HEK293 (cell line): ENCODE measurements at regions not wholly inside any gene's neighbourhood (a gene's known extent, or its start where the extent isn't known, plus 50 kb on each side); places are given as distances from the start of the nearest gene placed in this dataset.

Source experiments
- CTCF ChIA-PET: fragments of 350-600 bp; formaldehyde crosslinking; extraction: SDS; loops from one replicate; lab custom pipeline; 2021; ENCODE audit warnings: antibody characterized with exemption; lab: Yijun Ruan, JAX
- POLR2A ChIA-PET: fragments of 300-600 bp; formaldehyde crosslinking; extraction: SDS; loops from one replicate; lab custom pipeline; 2020; ENCODE audit warnings: antibody characterized with exemption, inconsistent platforms; lab: Yijun Ruan, JAX
- H3K27ac ChIP-seq: fragments of 200-500 bp; sonication (Bioruptor generic); 2 replicates; pipeline ENCODE4 v1.5.1; 2014; ENCODE audit warnings: low read depth, low read length, control low read depth, inconsistent platforms; ENCODE audit errors: extremely low read depth
- H3K36me3 ChIP-seq, 2 experiments: fragments of 200-500 bp in 1 of 2; sonication (Bioruptor generic) in 1 of 2; 1 replicate in 1 of 2; 2 replicates in 1 of 2; pipeline ENCODE4 v1.5.1; 2014 to 2017; ENCODE audit warnings: inconsistent platforms in 2 of 2, low read length in 2 of 2; ENCODE audit not compliant: control insufficient read depth in 2 of 2, insufficient read depth in 1 of 2
- H3K4me1 ChIP-seq: fragments of 200-500 bp; sonication (Bioruptor generic); 2 replicates; pipeline ENCODE4 v1.5.1; 2014; ENCODE audit warnings: mild to moderate bottlenecking, low read length, inconsistent platforms; ENCODE audit not compliant: control insufficient read depth, insufficient read depth
- H3K4me3 ChIP-seq: 2 replicates; pipeline ENCODE4 v1.5.1; 2011; ENCODE audit warnings: low read depth, mild to moderate bottlenecking, control low read depth, low read length, moderate library complexity
- H3K9me3 ChIP-seq: fragments of 200-500 bp; sonication (Bioruptor generic); 2 replicates; pipeline ENCODE4 v1.5.1; 2014; ENCODE audit warnings: low read depth, low read length, inconsistent platforms; ENCODE audit not compliant: control insufficient read depth, insufficient read depth
- GLIS1 ChIP-seq: fragments of 450-650 bp; formaldehyde crosslinking; IDR thresholded peaks from 2 replicates; pipeline ENCODE4 v1.5.1; 2016; ENCODE audit warnings: missing biosample characterization, missing genetic modification characterization
- HOXC10 ChIP-seq: sonication (generic); formaldehyde crosslinking; IDR thresholded peaks from 2 replicates; pipeline ENCODE4 v1.8.1; 2023; ENCODE audit warnings: mild to moderate bottlenecking, missing genetic modification reagents
- KLF17 ChIP-seq: fragments of 450-650 bp; formaldehyde crosslinking; IDR thresholded peaks from 2 replicates; pipeline ENCODE4 v1.5.1; 2016; ENCODE audit warnings: missing biosample characterization, missing genetic modification characterization
- MEIS1 ChIP-seq: sonication (generic); formaldehyde crosslinking; IDR thresholded peaks from 2 replicates; pipeline ENCODE4 v1.8.1; 2022; ENCODE audit warnings: missing genetic modification reagents, mild to moderate bottlenecking, borderline replicate concordance
- MZF1 ChIP-seq: fragments of 450-650 bp; formaldehyde crosslinking; IDR thresholded peaks from 2 replicates; pipeline ENCODE4 v1.5.1; 2017; ENCODE audit warnings: missing biosample characterization, missing genetic modification characterization, borderline replicate concordance
- OSR2 ChIP-seq: fragments of 450-650 bp; formaldehyde crosslinking; IDR thresholded peaks from 2 replicates; pipeline ENCODE4 v1.5.1; 2016; ENCODE audit warnings: missing biosample characterization, missing genetic modification characterization
- OVOL3 ChIP-seq: fragments of 450-650 bp; formaldehyde crosslinking; IDR thresholded peaks from 2 replicates; pipeline ENCODE4 v1.5.1; 2016; ENCODE audit warnings: missing biosample characterization, missing genetic modification characterization
- PATZ1 ChIP-seq: fragments of 450-650 bp; formaldehyde crosslinking; IDR thresholded peaks from 2 replicates; pipeline ENCODE4 v1.5.1; 2016; ENCODE audit warnings: missing biosample characterization, missing genetic modification characterization
- SP2 ChIP-seq: fragments of 450-650 bp; formaldehyde crosslinking; IDR thresholded peaks from 2 replicates; pipeline ENCODE4 v1.5.1; 2016; ENCODE audit warnings: missing biosample characterization, missing genetic modification characterization
- ZBTB8A ChIP-seq: fragments of 450-650 bp; formaldehyde crosslinking; IDR thresholded peaks from 2 replicates; pipeline ENCODE4 v1.5.1; 2016; ENCODE audit warnings: missing biosample characterization, missing genetic modification characterization
- ZNF211 ChIP-seq: fragments of 450-650 bp; formaldehyde crosslinking; IDR thresholded peaks from 2 replicates; pipeline ENCODE4 v1.5.1; 2016; ENCODE audit warnings: low read depth, missing biosample characterization, missing genetic modification characterization
- ZNF221 ChIP-seq: fragments of 450-650 bp; formaldehyde crosslinking; IDR thresholded peaks from 2 replicates; pipeline ENCODE4 v1.5.1; 2017; ENCODE audit warnings: missing biosample characterization, missing genetic modification characterization, borderline replicate concordance
- ZNF239 ChIP-seq: fragments of 450-650 bp; formaldehyde crosslinking; IDR thresholded peaks from 2 replicates; pipeline ENCODE4 v1.5.1; 2016; ENCODE audit warnings: missing biosample characterization, missing genetic modification characterization
- ZNF302 ChIP-seq: fragments of 450-650 bp; formaldehyde crosslinking; IDR thresholded peaks from 2 replicates; pipeline ENCODE4 v1.5.1; 2016; ENCODE audit warnings: missing biosample characterization, missing genetic modification characterization, low read depth
- ZNF335 ChIP-seq: fragments of 450-650 bp; formaldehyde crosslinking; conservative IDR thresholded peaks from 2 replicates; pipeline ENCODE4 v1.5.1; 2016; ENCODE audit warnings: missing biosample characterization, missing genetic modification characterization
- ZNF354C ChIP-seq: fragments of 450-650 bp; formaldehyde crosslinking; IDR thresholded peaks from 2 replicates; pipeline ENCODE4 v1.5.1; 2016; ENCODE audit warnings: missing biosample characterization, missing genetic modification characterization, low read depth, borderline replicate concordance
- ZNF560 ChIP-seq: fragments of 450-650 bp; formaldehyde crosslinking; IDR thresholded peaks from 2 replicates; pipeline ENCODE4 v1.5.1; 2017; ENCODE audit warnings: missing biosample characterization, missing genetic modification characterization, borderline replicate concordance
- ZNF585B ChIP-seq: fragments of 450-650 bp; formaldehyde crosslinking; IDR thresholded peaks from 2 replicates; pipeline ENCODE4 v1.5.1; 2016; ENCODE audit warnings: missing biosample characterization, missing genetic modification characterization
- ZNF768 ChIP-seq: fragments of 450-650 bp; formaldehyde crosslinking; IDR thresholded peaks from 2 replicates; pipeline ENCODE4 v1.5.1; 2018; ENCODE audit warnings: missing biosample characterization, mild to moderate bottlenecking, missing genetic modification characterization
- TF ChIP-seq, protein P1 (sequence below): fragments of 450-650 bp; formaldehyde crosslinking; IDR thresholded peaks from 2 replicates; pipeline ENCODE4 v1.5.1; 2016; ENCODE audit warnings: missing biosample characterization, missing genetic modification characterization, borderline replicate concordance
- TF ChIP-seq, protein P2 (sequence below): fragments of 450-650 bp; formaldehyde crosslinking; IDR thresholded peaks from 2 replicates; pipeline ENCODE4 v1.5.1; 2016; ENCODE audit warnings: missing biosample characterization, missing genetic modification characterization
- TF ChIP-seq, protein P3 (sequence below): fragments of 450-650 bp; formaldehyde crosslinking; IDR thresholded peaks from 2 replicates; pipeline ENCODE4; 2016; ENCODE audit warnings: missing biosample characterization, missing genetic modification characterization

DNA sequence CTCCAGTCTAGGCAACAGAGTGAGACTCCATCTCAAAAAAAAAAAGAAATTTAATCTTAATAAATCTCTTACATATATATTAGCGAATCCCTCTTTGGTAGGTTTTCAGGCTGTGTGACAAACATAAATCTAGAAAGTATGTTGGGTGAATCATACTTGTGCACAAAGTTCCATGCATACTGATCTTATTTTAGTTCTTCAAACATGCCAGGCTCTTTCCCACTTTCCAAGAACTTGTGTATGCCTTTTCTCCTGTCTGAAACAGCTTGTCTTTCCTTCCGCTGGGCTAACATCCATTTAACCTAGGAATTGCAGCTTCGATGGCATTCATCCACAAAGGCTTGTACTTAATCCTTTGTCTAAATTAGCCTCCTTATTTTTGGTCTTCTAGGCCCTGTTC, 156.6 kb upstream of the CASK start:
- no peaks in the 10 kb centered on the region for H3K4me1 ChIP-seq
- no peak overlapping the region for H3K27ac ChIP-seq
- CTCF ChIA-PET, result no interaction called here
- H3K36me3 ChIP-seq, result no peaks in the 10 kb centered on the region
- POLR2A ChIA-PET, result no interaction called here
- TF ChIP-seq ZBTB8A (tag by site-specific recombination) (no peak), ZNF335 (tag by site-specific recombination) (no peak), PATZ1 (tag by site-specific recombination) (no peak), SP2 (tag by site-specific recombination) (no peak), ZNF560 (no peak), HOXC10 (CRISPR knock-in tag) (no peak)
- TF ChIP-seq, protein P1, sequence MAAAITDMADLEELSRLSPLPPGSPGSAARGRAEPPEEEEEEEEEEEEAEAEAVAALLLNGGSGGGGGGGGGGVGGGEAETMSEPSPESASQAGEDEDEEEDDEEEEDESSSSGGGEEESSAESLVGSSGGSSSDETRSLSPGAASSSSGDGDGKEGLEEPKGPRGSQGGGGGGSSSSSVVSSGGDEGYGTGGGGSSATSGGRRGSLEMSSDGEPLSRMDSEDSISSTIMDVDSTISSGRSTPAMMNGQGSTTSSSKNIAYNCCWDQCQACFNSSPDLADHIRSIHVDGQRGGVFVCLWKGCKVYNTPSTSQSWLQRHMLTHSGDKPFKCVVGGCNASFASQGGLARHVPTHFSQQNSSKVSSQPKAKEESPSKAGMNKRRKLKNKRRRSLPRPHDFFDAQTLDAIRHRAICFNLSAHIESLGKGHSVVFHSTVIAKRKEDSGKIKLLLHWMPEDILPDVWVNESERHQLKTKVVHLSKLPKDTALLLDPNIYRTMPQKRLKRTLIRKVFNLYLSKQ (tag by site-specific recombination), result no peak
- TF ChIP-seq, all 188 proteins: peak for 0
- H3K9me3 ChIP-seq, result no peaks in the 10 kb centered on the region
- no peak overlapping the region for H3K4me3 ChIP-seq

DNA sequence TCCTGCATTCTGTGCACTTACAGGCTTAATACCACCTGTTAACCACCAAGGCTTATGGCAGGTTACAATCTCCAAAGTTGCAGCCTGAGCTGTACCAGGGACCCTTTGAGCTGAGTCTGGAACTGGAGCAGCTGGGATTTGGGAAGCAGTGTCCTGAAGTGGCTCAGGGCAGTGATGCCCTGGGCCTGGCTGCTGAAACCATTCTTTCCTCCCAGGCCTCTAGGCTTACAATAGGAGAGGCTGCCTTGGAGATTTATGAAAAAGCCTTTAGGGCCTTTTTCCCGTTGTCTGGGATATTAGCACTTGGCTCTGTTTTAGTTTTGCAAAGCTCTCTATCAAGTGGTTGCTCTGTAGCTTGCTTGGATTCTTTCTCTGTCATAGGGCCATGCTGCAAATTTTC, 154.3 kb upstream of the CASK start:
- H3K4me3 ChIP-seq, result no peak overlapping the region
- no peak overlapping the region for H3K27ac ChIP-seq
- POLR2A ChIA-PET, result no interaction called here
- TF ChIP-seq ZNF585B (tag by site-specific recombination) (peak; percentile 66), OVOL3 (tag by site-specific recombination) (no peak)
- CTCF ChIA-PET, result interaction anchor here (0.7 to 0.8 kb wide), 2 partner anchors 122 to 1354 kb away, joined by 3 to 4 read pairs; no protein-coding TSS in a partner anchor
- no peaks in the 10 kb centered on the region for H3K36me3 ChIP-seq
- H3K9me3 ChIP-seq, result no peaks in the 10 kb centered on the region
- H3K4me1 ChIP-seq, result no peaks in the 10 kb centered on the region

- Histone ChIP-seq H3K36me3 (no peaks in the 10 kb centered on the region), H3K9me3 (no peaks in the 10 kb centered on the region)
- ChIA-PET CTCF (no interaction called here), POLR2A (no interaction called here)
- TF ChIP-seq GLIS1 (tag by site-specific recombination) (no peak), ZNF302 (tag by site-specific recombination) (no peak), MZF1 (tag by site-specific recombination) (no peak), ZNF239 (no peak), ZNF768 (no peak), OSR2 (tag by site-specific recombination) (no peak), MEIS1 (CRISPR knock-in tag) (no peak), ZNF211 (tag by site-specific recombination) (no peak), KLF17 (no peak), ZNF221 (no peak), ZBTB8A (tag by site-specific recombination) (no peak), ZNF354C (tag by site-specific recombination) (no peak)
- TF ChIP-seq, protein P2, sequence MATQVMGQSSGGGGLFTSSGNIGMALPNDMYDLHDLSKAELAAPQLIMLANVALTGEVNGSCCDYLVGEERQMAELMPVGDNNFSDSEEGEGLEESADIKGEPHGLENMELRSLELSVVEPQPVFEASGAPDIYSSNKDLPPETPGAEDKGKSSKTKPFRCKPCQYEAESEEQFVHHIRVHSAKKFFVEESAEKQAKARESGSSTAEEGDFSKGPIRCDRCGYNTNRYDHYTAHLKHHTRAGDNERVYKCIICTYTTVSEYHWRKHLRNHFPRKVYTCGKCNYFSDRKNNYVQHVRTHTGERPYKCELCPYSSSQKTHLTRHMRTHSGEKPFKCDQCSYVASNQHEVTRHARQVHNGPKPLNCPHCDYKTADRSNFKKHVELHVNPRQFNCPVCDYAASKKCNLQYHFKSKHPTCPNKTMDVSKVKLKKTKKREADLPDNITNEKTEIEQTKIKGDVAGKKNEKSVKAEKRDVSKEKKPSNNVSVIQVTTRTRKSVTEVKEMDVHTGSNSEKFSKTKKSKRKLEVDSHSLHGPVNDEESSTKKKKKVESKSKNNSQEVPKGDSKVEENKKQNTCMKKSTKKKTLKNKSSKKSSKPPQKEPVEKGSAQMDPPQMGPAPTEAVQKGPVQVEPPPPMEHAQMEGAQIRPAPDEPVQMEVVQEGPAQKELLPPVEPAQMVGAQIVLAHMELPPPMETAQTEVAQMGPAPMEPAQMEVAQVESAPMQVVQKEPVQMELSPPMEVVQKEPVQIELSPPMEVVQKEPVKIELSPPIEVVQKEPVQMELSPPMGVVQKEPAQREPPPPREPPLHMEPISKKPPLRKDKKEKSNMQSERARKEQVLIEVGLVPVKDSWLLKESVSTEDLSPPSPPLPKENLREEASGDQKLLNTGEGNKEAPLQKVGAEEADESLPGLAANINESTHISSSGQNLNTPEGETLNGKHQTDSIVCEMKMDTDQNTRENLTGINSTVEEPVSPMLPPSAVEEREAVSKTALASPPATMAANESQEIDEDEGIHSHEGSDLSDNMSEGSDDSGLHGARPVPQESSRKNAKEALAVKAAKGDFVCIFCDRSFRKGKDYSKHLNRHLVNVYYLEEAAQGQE (tag by site-specific recombination), result no peak
- TF ChIP-seq, protein P3, sequence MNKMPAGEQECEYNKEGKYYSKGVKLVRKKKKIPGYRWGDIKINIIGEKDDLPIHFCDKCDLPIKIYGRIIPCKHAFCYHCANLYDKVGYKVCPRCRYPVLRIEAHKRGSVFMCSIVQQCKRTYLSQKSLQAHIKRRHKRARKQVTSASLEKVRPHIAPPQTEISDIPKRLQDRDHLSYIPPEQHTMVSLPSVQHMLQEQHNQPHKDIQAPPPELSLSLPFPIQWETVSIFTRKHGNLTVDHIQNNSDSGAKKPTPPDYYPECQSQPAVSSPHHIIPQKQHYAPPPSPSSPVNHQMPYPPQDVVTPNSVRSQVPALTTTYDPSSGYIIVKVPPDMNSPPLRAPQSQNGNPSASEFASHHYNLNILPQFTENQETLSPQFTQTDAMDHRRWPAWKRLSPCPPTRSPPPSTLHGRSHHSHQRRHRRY (tag by site-specific recombination), result no peak
- TF ChIP-seq, all 188 proteins: peak for 0
- Histone ChIP-seq H3K4me1 (no peaks in the 10 kb centered on the region), H3K4me3 (no peak overlapping the region), H3K27ac (no peak overlapping the region)
Measured at GRCh38 chrX:42075032-42075431, 151.7 kb upstream of the CASK start.
